H9 (cell line): ENCODE measurements at regions not wholly inside any gene's neighbourhood (a gene's known extent, or its start where the extent isn't known, plus 50 kb on each side); places are given as distances from the start of the nearest gene placed in this dataset.

Source experiments
- DNase-seq: peaks from one replicate; pipeline ENCODE4 v3.0.0-alpha.2; 2017
- H2AFZ ChIP-seq: one replicate; pipeline ENCODE4 v1.6.1; 2013; ENCODE audit warnings: mild to moderate bottlenecking, low read length, control low read depth, moderate library complexity
- H2AK5ac ChIP-seq: 2 replicates; pipeline ENCODE4 v1.6.1; 2013; ENCODE audit warnings: low read length, control low read depth, mixed read lengths; ENCODE audit not compliant: insufficient read length
- H2BK120ac ChIP-seq: one replicate; pipeline ENCODE4 v1.6.1; 2013; ENCODE audit warnings: low read depth, mild to moderate bottlenecking, low read length, control low read depth, inconsistent platforms; ENCODE audit not compliant: poor library complexity, severe bottlenecking
- H2BK12ac ChIP-seq: 2 replicates; pipeline ENCODE4 v1.6.1; 2013; ENCODE audit warnings: low read length, control low read depth, mixed read lengths, low read depth; ENCODE audit not compliant: insufficient read length
- H2BK15ac ChIP-seq: 2 replicates; pipeline ENCODE4 v1.6.1; 2013; ENCODE audit warnings: low read depth, low read length, control low read depth
- H2BK20ac ChIP-seq: one replicate; pipeline ENCODE4 v1.6.1; 2013; ENCODE audit warnings: low read depth, mild to moderate bottlenecking, low read length, control low read depth, inconsistent platforms; ENCODE audit not compliant: poor library complexity, severe bottlenecking
- H2BK5ac ChIP-seq: 2 replicates; pipeline ENCODE4 v1.6.1; 2013; ENCODE audit warnings: low read length, control low read depth, mixed read lengths; ENCODE audit not compliant: insufficient read length
- H3K14ac ChIP-seq: 2 replicates; pipeline ENCODE4 v1.6.1; 2013; ENCODE audit warnings: low read length, control low read depth; ENCODE audit not compliant: insufficient read depth
- H3K18ac ChIP-seq: 2 replicates; pipeline ENCODE4 v1.6.1; 2013; ENCODE audit warnings: low read depth, mild to moderate bottlenecking, mixed read lengths, low read length, control low read depth; ENCODE audit not compliant: insufficient read length
- H3K23ac ChIP-seq: 2 replicates; pipeline ENCODE4 v1.6.1; 2013; ENCODE audit warnings: low read length, control low read depth, mixed read lengths, low read depth; ENCODE audit not compliant: insufficient read length
- H3K23me2 ChIP-seq: 2 replicates; pipeline ENCODE4 v1.6.1; 2013; ENCODE audit warnings: low read depth, mild to moderate bottlenecking, mixed read lengths, low read length, control low read depth; ENCODE audit not compliant: insufficient read length, poor library complexity, severe bottlenecking
- H3K27ac ChIP-seq: 2 replicates; pipeline ENCODE4 v1.5.1; 2013; ENCODE audit warnings: low read length, control low read depth, mixed read lengths, low read depth; ENCODE audit not compliant: insufficient read length
- H3K27me3 ChIP-seq: 2 replicates; pipeline ENCODE4 v1.6.1; 2013; ENCODE audit warnings: low read length, control low read depth, inconsistent platforms; ENCODE audit not compliant: insufficient read depth
- H3K4ac ChIP-seq: 2 replicates; pipeline ENCODE4 v1.6.1; 2013; ENCODE audit warnings: low read depth, mild to moderate bottlenecking, control low read depth, inconsistent platforms, low read length, moderate library complexity
- H3K4me1 ChIP-seq: 2 replicates; pipeline ENCODE4 v1.6.1; 2013; ENCODE audit warnings: low read length, control low read depth, inconsistent platforms; ENCODE audit not compliant: insufficient read depth
- H3K4me2 ChIP-seq: 2 replicates; pipeline ENCODE4 v1.6.1; 2013; ENCODE audit warnings: low read length, control low read depth, mixed read lengths; ENCODE audit not compliant: insufficient read length, insufficient read depth
- H3K56ac ChIP-seq: 2 replicates; pipeline ENCODE4 v1.6.1; 2013; ENCODE audit warnings: low read depth, mild to moderate bottlenecking, mixed read lengths, low read length, control low read depth; ENCODE audit not compliant: insufficient read length
- H3K79me1 ChIP-seq: 2 replicates; pipeline ENCODE4 v1.6.1; 2013; ENCODE audit warnings: low read depth, mild to moderate bottlenecking, moderate library complexity, low read length, control low read depth, inconsistent platforms; ENCODE audit not compliant: insufficient read depth, poor library complexity, severe bottlenecking
- H3K79me2 ChIP-seq: 2 replicates; pipeline ENCODE4 v1.6.1; 2013; ENCODE audit warnings: low read length, control low read depth, inconsistent platforms; ENCODE audit not compliant: insufficient read depth
- H3K9ac ChIP-seq: 2 replicates; pipeline ENCODE4 v1.6.1; 2013; ENCODE audit warnings: low read length, control low read depth, mixed read lengths; ENCODE audit not compliant: insufficient read length; ENCODE audit errors: extremely low read depth
- H3K9me3 ChIP-seq: one replicate; pipeline ENCODE4 v1.6.1; 2013; ENCODE audit warnings: low read depth, low read length, inconsistent platforms; ENCODE audit not compliant: control insufficient read depth
- H3T11ph ChIP-seq: one replicate; pipeline ENCODE4 v1.6.1; 2013; ENCODE audit warnings: mild to moderate bottlenecking, low read length, control low read depth, inconsistent platforms
- H4K20me1 ChIP-seq: one replicate; pipeline ENCODE4 v1.6.1; 2013; ENCODE audit not compliant: control insufficient read depth, insufficient read length, insufficient read depth
- H4K5ac ChIP-seq: 2 replicates; pipeline ENCODE4 v1.6.1; 2013; ENCODE audit warnings: low read depth, mild to moderate bottlenecking, mixed read lengths, low read length, control low read depth; ENCODE audit not compliant: insufficient read length
- H4K8ac ChIP-seq: replicated peaks from 2 replicates; pipeline ENCODE4 v1.6.1; 2013; ENCODE audit warnings: low read length, control low read depth, mixed read lengths, low read depth; ENCODE audit not compliant: insufficient read length
- H4K91ac ChIP-seq: 2 replicates; pipeline ENCODE4 v1.6.1; 2013; ENCODE audit warnings: low read depth, mild to moderate bottlenecking, moderate library complexity, mixed read lengths, low read length, control low read depth; ENCODE audit not compliant: insufficient read length
- H3K27ac Mint-ChIP-seq, 3 experiments: 2 replicates in 2 of 3; 3 replicates in 1 of 3; pipeline ENCODE4 v1.8.0; 2020 to 2021; ENCODE audit warnings: mixed read lengths in 3 of 3, mild to moderate bottlenecking in 1 of 3, moderate library complexity in 1 of 3
- H3K27me3 Mint-ChIP-seq: 2 replicates; pipeline ENCODE4 v1.8.0; 2021; ENCODE audit warnings: low read depth, mild to moderate bottlenecking, moderate library complexity, mixed read lengths
- H3K36me3 Mint-ChIP-seq, 3 experiments: 2 replicates in 2 of 3; 3 replicates in 1 of 3; pipeline ENCODE4 v1.8.0; 2020 to 2021; ENCODE audit warnings: low read depth in 3 of 3, mixed read lengths in 3 of 3; ENCODE audit not compliant: insufficient read depth in 1 of 3
- H3K4me1 Mint-ChIP-seq, 2 experiments: 2 replicates each; pipeline ENCODE4 v1.8.0; 2020; ENCODE audit warnings: mixed read lengths in 2 of 2
- H3K4me3 Mint-ChIP-seq, 2 experiments: 2 replicates in 1 of 2; 3 replicates in 1 of 2; pipeline ENCODE4 v1.8.0; 2020 to 2021; ENCODE audit warnings: mild to moderate bottlenecking in 2 of 2, mixed read lengths in 2 of 2, moderate library complexity in 1 of 2
- H3K9me3 Mint-ChIP-seq, 2 experiments: 2 replicates in 1 of 2; 3 replicates in 1 of 2; pipeline ENCODE4 v1.8.0; 2020; ENCODE audit warnings: mild to moderate bottlenecking in 2 of 2, mixed read lengths in 2 of 2, moderate library complexity in 1 of 2
- WGBS: extraction: QIAGEN DNeasy Blood & Tissue Kit; methylation state at CpG from one replicate; pipeline ENCODE4 v1.1.7; 2013; ENCODE audit warnings: missing lambda C conversion rate, low lambda C conversion rate, mixed read lengths; ENCODE audit not compliant: insufficient read length; ENCODE audit errors: extremely low coverage; 5-methylcytosine and 5-hydroxymethylcytosine counted together
- TF ChIP-seq, protein P1 (sequence below): fragments of 200-600 bp; sonication (generic); conservative IDR thresholded peaks from 3 replicates; pipeline ENCODE4 v1.8.0; 2021; ENCODE audit warnings: antibody characterized with exemption, mild to moderate bottlenecking

DNA sequence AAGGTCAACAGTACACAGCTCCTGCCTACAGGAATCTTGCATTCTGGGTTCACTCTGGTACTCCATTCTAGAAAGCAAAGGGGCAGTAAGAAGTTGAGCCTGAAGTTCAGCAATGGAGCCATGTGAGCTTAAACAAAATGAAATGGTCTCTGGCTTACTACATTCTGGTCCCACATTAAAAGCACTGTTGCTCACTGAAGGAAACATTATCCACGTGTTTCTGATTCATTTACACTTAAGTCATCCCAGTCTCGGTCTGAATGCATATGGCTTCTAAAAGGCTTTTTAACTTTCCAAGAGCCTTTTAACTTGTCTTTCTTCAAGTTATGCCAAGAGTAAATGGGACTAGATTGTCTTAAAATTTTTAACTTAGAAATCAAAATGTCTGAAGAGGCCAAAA, 177.8 kb downstream of the LNPK start:
- Histone ChIP-seq H3K4me1 (peaks cover 4% of the 10 kb centered on the region; the same call in 1 of the 2 replicates), H4K8ac (no peak overlapping the region), H3K27ac (no peak overlapping the region), H2AK5ac (no peak overlapping the region), H2BK5ac (no peak overlapping the region), H3K56ac (no peak overlapping the region), H3K27me3 (no peaks in the 10 kb centered on the region), H3K9ac (no peak overlapping the region), H3K14ac (no peak overlapping the region), H4K91ac (no peak overlapping the region), H2BK120ac (no peak overlapping the region), H3K23ac (no peak overlapping the region), H2BK12ac (no peak overlapping the region), H3K9me3 (peaks cover 6% of the 10 kb centered on the region), H3K4ac (no peak overlapping the region), H3K18ac (no peak overlapping the region), H4K20me1 (no peaks in the 10 kb centered on the region), H4K5ac (no peak overlapping the region), H3K79me1 (no peaks in the 10 kb centered on the region), H3K79me2 (no peaks in the 10 kb centered on the region), H3K23me2 (no peaks in the 10 kb centered on the region), H3T11ph (no peak overlapping the region), H2AFZ (no peak overlapping the region), H2BK20ac (no peak overlapping the region), H3K4me2 (no peak overlapping the region), H2BK15ac (no peak overlapping the region)
- no CpG with 5 or more reads among the region's 2 CpGs for WGBS
- TF ChIP-seq, protein P1, sequence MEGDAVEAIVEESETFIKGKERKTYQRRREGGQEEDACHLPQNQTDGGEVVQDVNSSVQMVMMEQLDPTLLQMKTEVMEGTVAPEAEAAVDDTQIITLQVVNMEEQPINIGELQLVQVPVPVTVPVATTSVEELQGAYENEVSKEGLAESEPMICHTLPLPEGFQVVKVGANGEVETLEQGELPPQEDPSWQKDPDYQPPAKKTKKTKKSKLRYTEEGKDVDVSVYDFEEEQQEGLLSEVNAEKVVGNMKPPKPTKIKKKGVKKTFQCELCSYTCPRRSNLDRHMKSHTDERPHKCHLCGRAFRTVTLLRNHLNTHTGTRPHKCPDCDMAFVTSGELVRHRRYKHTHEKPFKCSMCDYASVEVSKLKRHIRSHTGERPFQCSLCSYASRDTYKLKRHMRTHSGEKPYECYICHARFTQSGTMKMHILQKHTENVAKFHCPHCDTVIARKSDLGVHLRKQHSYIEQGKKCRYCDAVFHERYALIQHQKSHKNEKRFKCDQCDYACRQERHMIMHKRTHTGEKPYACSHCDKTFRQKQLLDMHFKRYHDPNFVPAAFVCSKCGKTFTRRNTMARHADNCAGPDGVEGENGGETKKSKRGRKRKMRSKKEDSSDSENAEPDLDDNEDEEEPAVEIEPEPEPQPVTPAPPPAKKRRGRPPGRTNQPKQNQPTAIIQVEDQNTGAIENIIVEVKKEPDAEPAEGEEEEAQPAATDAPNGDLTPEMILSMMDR, result no peak
- H3K27ac Mint-ChIP-seq, result no peak overlapping the region
- DNase-seq, result no peak
- no peaks in the 10 kb centered on the region; the same call in 1 of the 2 replicates for H3K27me3 Mint-ChIP-seq
- H3K36me3 Mint-ChIP-seq, result no peaks in the 10 kb centered on the region
- H3K9me3 Mint-ChIP-seq, result no peaks in the 10 kb centered on the region
- no peak overlapping the region for H3K4me3 Mint-ChIP-seq
- H3K4me1 Mint-ChIP-seq, result peaks cover 11 to 17% of the 10 kb centered on the region in 2 experiments
